ENCODE measurements at regions not wholly inside any gene's neighbourhood (a gene's known extent, or its start where the extent isn't known, plus 50 kb on each side); places are given as distances from the start of the nearest gene placed in this dataset.
"Not testable (repeated sequence)": the region's sequence is repeated elsewhere in the genome, so short reads cannot be mapped to it uniquely, and the experiment has no call there.

DNA sequence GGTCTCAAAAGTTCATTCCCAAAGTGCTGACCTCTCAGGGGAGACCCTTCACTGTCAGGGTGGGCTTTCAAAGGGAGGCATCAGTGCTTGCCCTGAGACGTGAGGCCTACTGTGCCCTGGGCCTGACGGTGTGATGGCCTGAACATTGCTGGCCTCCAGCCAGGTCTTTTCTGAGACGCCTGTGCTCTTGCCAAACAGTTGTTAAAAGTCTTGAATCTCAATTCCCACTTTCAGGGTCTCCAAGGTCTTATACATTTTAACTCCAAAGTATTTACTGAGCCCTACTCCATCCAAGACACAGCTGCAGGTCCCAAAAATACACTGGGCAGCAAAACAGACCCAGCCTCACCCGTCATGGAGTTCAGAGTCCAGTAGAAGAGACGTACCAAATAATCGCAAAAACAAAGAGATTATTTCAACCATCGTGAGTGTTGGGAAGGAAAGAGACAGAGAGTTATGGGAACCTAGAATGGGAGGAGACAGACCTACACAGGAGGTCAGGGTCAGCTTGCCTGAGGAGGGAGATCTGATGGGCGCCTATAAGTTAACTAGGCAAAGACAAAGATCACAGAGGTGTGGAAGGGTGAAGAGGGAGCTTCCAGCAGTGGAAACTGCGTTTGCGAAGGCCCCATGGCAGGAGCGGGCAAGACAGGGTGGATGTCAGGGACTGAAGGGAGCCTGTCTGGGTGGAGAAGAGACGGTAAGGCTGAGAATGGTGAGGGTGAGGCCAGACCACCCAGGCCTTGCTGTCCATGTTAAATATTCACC lies 446.3 kb downstream of the PREX1 start:
- DNase-seq (ENCODE audit: low read depth): no peak

DNA sequence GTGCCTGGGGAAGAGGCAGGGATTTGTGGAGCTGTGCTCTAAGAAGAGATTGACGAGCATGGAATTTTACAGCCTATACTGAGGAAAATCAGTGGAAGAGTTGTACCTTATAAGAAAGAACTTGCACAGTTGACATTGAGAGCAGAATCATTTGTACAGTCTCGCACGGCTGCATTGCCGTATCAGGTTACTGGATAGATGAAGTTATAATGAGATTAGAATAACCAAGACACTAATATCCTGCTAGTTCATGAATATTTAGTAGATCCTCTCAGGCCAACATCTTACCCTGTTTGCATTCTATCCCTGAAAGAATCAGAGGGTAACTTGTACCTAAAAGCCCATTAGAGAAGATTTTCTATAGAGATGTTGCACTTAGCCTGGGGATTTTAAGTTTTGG lies 447.1 kb downstream of the PREX1 start:
- DNase-seq (ENCODE audit: low read depth): no peak

DNA sequence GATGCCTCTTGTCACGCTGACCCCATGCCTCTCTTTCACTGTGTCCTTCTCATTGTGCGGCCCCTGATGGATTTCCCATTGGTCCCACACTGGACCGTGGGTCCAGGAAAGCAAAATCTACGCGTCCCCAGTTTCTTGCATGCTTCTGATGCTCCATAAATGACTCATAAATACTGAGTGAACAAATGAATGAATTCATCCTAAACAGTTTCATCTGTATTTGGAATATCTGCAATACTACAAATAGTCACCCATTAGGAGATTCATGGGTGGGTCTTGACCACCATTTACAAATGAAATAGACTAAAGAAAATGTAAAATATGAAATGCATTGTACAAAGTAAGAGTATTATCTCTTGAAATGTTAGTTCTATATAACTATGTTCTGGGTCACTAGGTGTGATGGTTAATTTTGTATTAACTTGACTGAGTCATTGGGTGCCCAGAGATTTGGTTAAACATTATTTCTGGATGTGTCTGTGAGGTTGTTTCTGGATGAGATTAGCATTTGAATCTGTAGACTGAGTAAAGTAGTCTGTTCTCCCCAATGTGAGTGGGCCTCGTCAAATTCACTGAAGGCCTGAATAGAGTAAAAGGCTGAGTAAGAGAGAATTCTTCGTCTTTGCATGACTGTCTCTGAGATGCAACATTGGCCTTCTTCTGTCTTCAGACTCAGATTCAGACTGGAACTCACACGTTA lies 448.7 kb downstream of the PREX1 start:
- no peak for DNase-seq (ENCODE audit: low read depth)

DNA sequence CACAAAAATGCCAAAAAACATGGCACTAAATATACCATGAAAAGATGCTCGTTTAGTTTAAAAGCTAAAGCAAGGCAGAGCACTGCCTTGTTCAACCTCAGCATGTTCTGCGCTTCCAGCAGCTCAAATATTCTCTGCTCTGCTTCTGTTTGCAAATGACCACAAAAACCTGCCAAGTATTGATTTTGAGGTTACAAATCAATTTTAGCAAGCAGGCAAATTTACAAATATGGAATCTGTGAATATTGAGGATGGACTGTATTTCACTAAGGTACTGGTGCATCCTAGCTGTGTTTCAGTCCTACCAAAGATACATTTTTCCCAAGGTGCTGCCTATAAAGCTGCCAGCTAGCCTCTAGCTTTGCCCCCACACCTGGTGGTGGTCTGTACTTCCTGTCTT lies 449.9 kb downstream of the PREX1 start:
- no peak for DNase-seq (ENCODE audit: low read depth)

DNA sequence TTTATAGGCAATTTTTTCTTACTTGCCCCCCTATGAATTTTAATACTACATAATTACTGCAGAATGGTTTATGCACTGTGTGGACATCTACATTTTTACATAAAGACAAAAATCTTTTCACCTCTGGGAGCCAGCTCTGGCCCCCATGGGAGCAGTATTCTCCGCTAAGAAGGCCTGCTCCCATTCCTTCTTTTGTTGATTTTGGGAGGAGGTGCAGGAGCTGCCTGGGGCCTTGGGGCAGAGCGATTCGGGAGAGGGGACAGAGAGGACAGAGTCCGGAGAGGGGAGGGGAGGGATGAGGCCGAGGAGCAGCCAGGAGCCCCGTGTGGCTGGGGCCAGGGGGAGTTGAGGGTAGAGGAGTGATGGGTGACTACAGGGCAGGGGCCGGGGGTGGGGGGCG lies 452.0 kb downstream of the PREX1 start:
- DNase-seq (ENCODE audit: low read depth): no peak

DNA sequence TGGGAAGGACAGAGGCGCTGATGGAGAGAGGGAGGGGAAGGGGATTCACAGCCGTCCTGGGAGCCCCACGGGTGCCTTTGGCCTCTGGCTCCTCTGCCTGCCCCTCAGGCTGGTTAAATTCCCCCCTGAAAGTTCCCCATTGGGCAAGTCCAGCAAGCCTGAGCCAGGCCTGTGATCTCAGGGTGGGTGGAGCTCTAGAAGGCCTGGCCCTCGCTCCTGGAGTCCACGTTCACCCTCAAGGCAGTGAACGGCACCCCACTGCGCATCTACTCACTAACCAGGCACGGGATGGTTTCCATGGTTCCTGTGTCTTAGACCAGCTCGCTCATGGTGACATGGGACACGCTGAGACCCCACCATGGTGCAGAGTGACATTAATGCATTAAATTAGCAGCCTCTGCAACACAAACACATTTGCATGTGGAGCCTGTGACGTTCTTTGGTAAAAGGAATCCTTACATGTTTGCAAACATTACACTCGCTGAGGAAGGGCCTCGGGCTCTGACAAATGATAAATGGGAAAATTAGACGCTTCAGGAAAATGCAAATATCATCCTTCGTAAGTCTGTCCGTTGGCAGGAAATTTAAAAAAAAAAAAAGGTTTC lies 452.7 kb downstream of the PREX1 start:
- DNase-seq (ENCODE audit: low read depth): no peak

DNA sequence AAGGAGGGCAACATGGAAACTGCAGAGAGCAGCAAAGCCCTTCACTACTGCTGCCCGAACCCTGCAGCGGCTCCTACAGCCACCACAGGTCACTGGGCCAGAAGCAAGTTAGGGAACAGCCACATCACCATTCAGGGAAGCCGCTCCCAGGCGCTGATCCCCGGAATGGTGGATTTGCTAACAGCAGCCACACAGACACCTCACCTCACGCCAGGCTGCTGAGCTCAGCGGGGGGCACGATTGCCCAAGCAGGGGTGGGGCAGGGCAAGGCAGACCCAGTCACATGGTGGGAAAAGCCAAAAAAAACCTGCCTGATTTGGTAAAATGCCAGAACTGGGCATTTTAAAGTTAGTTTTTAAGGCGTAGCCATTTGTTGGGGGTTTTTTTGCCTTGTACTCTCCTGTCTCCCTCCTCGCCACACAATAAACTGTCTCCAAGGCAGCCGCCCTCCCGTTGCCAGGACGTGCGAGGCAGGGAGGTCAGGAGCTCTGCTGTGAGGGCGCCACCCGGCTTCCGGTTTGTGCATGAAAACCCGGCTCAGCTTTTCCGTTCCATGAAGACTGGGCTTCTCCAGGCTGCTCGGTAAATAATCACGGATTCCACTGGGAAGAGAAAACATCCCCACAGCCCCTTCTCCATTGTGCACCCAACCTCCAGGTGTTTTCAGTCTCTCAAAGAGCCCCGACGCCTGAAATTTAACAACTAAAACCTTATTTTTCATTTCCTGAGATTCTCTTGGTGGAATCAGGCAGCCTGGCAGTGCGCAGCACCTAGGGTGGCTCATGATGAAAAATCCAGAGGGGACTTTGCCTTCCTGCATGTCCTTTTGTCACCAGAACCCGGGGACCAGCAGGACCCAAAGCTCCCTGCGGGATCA lies 453.5 kb downstream of the PREX1 start:
- DNase-seq (ENCODE audit: low read depth): not testable (repeated sequence)

DNA sequence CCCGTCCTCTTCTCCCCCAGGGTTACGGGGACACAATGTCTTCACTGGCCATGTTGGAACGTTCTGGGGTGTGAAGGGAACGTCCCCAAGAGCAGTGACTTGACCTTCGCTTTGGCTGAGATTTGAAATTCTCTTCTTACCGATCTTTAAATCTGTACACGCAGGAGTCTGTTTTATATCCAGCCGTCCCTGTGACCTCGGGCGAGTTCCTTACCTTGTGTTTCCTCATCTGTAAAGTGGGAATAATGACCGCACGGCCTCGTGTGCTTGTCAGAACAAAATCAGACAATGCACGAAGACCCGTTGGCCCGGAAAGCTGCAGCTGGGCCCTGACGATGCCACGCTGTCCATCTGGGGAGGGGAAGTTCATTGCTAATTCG lies 454.3 kb downstream of the PREX1 start:
- no peak for DNase-seq (ENCODE audit: low read depth)

DNA sequence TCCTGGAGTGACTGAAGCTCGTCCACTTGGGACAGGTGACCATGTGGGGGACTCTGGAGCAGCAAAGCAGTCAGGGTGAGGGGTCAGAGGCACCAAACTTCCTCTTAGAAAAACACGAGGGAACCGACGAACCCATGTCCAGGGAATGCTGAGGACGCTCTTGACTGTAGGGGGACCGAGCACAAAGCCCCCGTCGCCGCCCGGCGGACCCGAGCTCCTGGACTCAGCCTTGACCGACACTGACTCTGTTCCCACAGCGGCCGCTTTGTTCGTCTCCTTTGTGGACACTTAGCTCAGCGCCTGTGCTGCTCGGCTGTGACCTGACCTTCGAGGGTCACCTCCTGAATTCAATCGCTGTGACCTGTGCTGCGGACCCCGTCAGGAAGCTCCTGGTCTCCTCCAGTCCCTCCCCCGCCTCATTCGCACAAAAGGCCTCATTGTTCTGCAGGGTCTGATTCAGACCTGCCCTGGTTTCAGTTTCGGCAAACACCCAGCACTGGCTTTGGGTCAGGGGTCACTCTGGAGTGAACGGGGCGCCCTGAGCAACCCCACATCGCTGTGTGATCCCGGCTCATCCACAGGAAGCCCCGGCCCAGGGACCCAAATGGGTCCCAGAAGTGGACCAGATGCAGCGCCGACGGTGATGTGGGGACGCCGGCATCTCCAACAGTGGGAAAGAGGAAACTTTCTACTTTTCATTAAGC lies 454.8 kb downstream of the PREX1 start:
- DNase-seq (ENCODE audit: low read depth): not testable (repeated sequence)

DNA sequence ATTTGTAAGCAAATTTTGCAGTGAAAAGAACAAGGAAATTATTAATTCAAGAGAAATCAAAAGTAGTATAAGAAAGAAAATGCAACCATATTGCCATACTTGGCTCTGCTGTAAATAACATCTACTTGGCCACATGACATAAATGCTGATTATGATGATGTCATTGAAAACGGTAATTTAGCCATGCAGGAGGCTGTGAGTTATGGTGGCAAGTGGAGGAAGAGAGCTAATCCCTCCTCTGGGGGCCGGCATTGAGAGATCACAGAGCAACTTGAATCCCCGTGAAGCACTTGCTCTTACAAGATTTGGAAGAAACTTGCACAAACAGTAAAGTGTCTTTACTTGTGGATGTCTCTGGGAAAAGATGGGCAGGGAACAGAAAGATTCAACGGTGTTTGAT lies 456.6 kb downstream of the PREX1 start:
- DNase-seq (ENCODE audit: low read depth): no peak

DNA sequence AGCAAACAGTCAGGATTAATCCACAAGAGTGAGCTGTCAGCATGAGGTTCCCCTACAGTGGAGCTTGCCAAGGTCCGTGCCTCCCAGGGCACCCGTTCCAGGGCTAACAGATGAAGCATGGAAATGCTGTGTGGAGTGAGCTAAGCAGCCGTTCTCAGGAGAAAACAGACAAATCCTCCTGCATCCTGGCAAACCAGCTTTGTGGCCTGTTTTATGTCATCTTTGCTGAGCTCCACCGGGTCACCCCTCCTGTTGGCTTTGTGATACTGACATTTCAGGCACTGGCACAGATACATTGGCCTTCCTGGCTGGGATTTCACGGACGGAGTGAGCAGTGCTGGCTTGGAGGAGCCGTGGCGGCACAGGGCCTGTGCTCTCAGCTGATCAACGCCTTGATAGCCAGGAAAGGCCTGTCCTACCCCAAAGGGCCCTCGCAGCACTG lies 459.2 kb downstream of the PREX1 start:
- DNase-seq (ENCODE audit: low read depth): peak; percentile 19

DNA sequence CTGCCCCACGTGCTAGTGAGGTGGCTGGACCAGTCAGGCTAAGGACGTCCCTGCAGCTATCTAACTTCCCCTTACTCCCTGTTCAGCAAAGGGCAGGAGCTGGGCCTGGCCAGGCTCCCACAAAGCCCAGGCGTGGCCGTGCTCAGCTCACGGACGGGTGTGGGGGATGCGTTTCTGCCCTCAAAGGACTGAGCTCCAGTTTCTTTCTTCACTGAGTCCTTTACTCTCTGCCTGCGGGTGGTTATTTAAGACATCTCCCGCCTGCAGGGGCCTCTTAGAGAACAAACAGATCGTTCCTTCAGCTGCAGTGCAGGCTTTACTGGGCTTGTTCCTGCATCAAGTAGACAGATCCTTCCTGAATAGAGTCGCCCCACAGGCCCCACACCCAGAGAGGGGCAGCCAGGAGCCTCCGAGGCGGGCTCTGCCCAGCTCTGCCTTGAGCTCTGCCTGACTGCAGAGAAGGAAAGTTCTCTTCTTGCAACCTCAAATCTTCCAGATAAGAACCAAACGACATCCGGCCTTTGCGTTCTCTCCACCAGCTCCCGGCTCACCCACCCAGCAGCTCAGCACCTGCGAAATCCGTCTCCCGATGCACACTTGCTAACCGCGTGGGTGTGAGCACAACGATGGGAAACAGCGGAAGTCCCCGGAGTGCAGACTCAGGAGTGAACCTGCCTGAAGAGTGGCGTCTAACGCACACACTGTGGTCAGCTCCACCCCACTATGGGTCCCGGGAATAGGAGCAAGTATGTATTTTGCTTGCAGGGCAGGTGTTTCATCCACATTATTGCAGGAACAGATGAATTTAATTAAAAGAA lies 460.0 kb downstream of the PREX1 start:
- not testable (repeated sequence) for DNase-seq (ENCODE audit: low read depth)

DNA sequence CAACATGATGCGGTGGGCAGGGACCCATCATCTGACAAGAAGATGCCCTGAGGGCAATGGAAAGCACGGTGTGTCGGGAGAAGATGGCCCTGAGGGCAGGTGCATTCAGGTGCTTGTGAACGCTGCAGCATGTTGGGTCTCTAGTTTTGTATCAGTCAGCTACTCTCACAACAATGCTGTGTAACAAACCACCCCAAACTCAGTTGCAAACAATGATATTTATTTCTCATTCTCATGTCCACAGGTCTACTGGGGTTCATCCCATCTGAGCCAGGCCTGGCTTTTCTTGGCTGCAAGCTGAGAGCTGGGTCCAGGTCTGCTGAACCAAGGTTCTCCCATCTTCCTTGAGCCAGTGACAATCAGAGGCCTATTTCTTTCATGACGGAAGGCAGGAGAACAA lies 461.6 kb downstream of the PREX1 start:
- no peak for DNase-seq (ENCODE audit: low read depth)

DNA sequence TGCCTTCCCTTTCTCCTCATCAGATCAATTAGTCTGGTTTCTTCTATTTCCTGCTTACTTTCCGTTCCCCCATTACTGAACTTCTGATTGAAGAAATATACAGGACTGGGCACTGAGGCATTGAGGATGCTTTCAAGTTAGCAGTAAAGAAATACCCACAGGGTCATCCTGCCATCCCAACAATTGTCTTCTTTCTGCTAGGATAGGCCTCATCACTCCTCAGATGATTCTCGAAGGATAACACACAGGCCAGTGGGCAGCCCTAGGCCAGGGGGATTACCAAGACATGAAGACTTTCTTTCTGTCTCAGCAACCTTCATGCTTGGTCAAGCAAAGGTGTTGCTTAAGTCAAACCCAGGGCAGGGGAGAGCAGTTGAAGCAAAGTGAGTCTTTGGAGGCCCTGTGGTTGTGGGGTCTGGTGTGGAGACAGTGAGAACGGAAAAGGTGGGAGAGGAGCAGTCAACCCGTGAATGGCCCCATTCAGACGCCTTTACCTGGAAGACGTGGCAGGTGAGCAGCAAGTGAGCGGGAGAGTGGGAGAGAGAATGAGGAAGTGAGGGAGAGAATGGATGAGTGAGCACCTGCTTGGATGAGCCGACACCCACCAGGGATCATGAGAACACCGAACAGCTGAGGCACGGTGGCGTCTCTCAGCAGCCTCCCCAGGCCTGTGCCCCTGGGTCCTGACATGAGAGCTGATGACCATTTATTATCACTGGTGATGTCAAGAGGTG lies 462.9 kb downstream of the PREX1 start:
- DNase-seq (ENCODE audit: low read depth): no peak

DNA sequence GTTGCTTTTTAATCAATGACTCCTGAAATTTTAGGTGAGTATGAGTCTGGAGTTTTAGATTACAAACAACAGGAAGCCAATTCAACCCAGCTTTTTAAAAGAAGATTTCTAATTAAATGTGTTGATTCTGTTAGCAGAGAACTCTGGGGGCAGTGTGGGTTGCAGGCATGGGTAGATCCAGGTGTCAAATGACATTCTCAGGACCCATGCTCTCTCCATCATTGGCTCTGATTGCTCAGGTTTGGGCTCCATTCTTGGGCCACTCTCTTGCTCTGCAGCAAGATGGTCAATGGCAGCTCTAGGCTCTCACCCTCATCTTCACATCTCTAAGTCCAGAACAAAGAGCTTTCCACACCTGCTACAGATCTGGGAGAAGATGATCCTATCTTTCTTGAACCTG lies 463.7 kb downstream of the PREX1 start:
- DNase-seq (ENCODE audit: low read depth): no peak

DNA sequence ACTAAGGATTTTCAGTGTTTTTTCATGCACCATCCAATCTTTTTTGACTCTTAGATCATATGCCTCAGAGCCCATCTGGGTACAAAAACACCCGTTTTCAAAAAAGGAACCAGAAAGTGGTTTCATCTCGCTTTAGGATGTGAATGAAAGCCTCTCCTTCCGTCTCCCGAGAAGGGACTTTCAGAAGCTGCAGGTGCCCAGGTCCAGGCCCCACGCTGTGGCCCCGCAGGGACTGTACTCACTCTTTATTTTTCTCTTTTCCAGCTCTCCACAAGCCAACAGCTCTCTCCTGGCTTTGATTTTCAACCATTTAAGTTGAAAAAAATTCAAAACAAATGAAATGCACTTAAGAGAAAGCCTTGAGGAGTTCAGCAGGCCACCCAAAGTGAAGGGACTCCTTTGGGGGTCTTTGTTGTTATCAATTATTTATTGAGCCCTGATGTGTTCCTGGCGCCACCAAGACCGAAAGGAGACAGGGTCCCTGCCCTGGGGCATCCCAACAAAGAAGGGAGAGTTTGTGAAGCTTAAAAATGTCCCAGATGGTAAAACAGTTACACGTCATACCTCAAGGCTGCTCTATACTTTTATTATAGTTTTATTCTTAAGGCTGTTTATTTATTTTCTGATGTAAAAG lies 467.3 kb downstream of the PREX1 start:
- no peak for DNase-seq (ENCODE audit: low read depth)

DNA sequence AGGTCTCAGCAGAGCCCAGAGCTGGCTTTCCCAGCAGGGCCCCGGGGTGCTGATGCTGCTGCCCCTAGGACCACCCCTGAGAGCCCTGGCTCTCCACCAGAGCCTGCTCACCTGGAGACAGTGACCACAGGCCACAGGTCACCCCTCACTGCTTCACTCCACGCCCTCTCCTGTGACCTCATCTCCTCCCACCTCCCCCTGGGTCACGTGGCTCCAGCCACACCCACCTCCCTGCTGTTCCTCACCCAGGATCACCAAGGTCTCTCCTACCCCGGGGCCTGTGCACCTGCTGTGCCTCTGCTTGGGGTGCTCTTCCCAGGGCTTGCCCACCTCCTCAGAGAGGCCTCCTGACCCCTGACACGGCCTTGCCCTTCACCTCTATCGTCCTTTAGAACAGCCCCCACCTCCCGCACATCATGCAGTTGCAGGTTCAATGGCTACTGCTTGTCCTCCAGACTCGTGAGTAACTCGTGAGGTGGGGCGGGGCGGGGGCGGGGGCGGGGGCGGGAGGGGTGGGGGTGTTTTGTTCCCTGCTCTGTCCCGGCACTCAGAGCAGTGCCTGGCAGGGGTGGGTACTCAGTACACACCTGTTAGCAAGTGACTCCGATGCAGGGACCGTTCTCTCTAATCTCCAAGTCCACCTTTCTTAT lies 468.0 kb downstream of the PREX1 start:
- no peak for DNase-seq (ENCODE audit: low read depth)

DNA sequence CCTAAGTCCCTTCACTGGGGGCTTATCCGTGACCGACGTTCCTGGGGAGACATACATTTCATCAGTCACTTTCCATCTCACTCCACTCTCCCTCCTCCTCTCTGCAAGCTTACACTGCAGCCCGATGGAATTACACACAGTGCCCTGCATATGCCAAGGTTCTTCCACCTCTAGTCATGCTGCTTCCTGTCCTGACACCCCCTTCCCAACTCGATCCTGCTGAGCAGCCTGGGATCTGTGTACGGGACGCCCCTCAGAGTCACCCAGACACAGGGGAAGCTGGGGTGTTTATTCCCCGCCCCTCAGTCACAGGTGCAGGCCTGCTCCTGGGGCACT lies 468.8 kb downstream of the PREX1 start:
- DNase-seq (ENCODE audit: low read depth): not testable (repeated sequence)
